HG03280 (cell line): ENCODE measurements at regions not wholly inside any gene's neighbourhood (a gene's known extent, or its start where the extent isn't known, plus 50 kb on each side); places are given as distances from the start of the nearest gene placed in this dataset.

Experiments used
- ATAC-seq: cut with Tn5 transposase; IDR thresholded peaks from one replicate; pipeline ENCODE4 v1.9.1; 2021; ENCODE audit warnings: mild to moderate bottlenecking, moderate library complexity; ENCODE audit not compliant: unreplicated experiment

DNA sequence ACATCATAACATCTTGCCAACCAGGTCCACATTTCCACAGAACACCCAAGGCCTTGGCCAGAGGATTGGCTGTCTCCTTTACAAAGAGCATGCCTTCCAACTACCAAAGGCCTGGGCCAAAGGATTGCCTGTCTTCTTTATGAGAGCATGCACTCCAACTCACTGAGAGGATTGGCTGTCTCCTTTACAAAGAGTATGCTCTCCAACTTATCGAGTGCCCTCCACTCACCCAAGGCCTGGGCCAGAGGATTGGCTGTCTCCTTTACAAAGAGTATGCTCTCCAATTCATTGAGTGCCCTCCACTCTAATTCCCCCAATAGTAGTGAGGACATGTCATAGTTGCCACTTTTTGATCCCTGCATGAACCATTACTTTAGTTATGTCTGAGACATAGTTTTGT, 79.9 kb upstream of the TAS2R1 start:
- ATAC-seq, result no peak

DNA sequence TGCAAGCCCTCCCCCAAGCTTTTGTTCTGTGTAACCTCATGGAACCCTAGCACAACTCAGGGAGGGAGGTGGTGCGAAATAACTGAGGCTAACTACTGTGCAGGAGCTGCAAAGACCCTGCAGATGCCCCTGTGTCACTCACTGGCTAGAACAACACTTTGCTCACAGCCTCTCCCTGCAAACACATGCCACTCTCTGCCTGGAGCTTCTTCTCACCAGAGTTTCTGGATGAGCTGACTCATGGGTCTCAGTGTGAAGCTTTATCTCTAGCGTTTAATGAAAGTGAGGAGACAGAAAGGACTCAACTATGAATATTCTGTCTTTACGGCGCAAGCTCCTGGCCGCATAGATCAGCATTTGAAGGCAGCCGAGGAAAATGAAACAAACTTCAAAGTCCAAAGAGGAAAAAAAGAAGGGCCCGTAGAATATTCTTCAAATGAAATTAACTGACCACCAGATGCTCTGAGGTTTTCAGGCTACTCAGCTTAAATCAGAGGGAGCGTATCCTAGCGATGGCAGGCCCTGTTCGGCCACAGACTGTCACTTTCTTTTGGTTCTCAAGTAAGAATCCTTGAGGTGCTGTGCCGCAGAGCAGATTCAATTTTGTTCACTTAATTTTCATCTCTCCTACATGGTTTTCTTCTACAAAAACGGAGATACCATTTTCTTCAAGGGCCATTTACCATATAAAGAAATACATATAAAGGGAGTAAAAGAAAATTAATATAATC, 77.7 kb upstream of the TAS2R1 start:
- no peak for ATAC-seq

DNA sequence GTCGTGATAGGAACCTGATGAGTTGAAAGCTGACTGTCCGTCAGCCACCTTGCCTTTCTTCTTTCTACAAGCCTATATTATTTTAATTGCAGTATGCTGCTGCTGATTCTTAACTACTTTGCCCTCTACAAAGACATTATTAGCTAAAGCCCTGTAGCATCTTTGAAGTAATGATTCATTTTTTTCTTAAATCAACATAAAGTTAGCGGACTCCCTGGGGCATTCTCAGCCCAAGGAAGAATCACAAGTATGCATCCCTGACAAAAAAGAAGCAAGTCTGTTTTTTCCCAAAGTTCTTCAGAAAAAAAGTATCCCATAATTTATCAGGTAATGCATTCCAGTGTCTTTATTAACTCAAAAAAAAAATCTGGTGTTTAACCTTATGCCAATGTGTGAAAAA, 69.5 kb upstream of the TAS2R1 start:
- ATAC-seq, result no peak

DNA sequence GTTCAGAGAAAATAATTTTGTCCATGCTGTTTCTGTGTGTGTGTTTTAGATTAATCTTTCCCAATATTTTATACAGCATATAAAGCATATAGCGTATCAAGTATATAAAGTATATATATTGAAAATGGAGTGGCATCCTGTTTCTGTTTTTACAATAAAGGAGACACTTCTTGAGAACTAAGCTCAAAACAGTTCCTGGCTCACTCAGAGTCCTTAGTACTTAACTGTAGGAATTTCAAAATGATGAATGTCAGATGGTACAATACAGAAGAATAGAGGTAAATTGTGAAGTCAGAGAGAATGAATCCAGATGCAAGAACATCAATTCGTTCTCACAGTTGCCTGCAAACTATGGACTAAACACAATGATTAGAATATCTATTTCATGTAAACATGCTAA, 68.7 kb upstream of the TAS2R1 start:
- no peak for ATAC-seq

DNA sequence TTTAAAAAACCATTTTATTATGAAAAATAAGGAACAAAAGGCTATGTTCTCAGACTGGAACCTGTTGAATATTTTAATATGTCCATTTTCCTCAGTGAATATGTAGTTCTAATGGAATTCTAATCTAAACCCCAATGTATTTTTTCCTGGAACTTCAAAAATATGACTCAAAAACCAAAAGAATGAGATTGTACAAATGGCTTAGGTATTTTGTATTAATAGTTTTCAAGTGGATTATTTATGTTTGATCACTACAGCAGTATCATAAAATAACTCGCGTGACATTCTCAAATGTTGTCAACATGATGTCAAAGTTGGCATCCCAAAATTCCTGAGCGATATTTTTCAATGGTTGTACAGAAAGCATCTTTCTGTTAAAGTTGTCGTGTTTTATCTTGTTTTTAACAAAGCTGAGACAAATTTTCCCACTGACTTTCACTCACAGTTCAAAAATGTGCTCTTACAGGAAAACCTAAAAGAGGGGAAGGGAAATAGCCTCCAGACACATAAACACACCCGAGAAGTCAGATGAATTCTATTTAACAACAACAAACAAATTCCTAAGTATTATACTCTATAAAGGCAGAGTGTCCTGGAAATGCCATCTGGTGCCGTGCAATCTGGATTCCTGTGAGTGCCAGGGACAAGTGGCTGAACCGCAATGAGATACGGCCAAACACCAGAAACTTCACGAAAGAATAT, 68.1 kb upstream of the TAS2R1 start:
- no peak for ATAC-seq

DNA sequence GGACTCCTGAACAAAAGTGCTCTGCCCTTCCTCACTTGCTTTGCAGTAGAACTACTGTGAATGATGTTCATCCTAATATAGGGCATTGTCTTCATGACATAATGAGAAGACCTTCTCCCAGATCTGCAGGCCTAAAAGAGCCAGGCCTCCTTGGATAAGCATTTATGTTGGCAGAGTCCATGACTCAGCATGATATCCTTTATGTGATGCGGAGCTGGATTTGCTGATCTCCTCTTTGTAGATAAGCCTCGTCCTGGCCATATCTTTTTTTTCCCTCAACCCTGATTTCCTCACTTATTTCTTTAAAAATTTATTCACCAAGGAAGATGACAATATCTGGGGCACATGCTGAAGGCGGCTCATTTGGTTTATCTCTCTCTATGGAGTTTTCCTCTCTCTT, 62.4 kb upstream of the TAS2R1 start:
- no peak for ATAC-seq

DNA sequence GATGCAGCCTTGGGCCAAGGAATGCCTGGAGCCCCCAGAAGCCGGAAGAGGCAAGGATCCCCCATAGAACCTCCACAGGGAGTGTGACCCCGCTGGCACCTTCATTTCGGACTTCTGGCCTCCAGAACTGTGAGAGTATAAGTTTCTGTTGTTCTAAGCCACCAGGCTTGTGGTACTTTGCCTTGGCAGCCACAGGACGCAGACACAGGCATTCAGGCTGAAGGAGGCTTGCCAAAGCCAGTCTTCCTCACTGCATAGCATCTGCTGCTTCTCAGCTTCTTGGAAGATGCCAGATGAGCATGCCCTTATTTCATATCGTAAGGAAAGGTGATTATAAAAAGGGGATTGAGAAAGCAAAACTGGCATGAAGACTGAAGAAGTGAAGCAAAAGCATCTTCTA, 61.1 kb upstream of the TAS2R1 start:
- ATAC-seq, result no peak

DNA sequence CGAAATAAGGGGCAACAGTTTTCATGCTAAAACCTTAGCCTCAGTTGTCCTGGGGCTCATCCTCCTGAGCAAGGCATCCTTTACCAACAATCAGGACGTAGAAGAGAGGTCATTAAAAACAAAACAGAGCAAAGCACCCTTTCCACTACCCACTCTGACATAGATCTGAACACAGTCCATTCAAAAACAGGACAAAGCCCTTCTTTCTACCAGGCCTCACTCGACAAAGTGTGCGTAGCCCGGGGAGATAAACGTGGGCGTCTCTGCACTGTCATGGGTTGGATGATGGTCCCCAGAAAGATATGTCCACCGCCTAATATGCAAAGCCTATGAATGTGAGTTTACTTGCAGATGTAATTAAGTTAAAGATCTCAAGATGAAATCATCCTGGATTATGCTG, 60.6 kb upstream of the TAS2R1 start:
- ATAC-seq, result no peak

DNA sequence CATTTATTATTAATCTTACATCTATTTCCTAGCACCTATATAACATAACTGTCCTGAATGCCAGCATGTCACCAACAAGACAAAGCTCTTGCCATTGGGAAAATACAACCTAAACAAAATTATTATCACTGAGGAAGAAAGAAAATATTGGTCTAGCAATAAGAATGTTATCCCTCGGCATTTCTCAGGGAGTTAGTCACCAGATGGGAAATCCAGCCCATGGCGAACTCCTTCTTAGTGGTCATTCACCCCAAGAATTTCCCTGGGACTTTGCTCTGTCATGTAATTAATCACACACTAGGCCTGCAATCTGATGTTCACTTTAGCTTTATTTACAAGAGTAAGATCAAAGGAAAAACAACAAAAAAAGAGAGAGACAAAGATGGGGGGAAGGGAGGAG, 56.1 kb upstream of the TAS2R1 start:
- ATAC-seq, result no peak

DNA sequence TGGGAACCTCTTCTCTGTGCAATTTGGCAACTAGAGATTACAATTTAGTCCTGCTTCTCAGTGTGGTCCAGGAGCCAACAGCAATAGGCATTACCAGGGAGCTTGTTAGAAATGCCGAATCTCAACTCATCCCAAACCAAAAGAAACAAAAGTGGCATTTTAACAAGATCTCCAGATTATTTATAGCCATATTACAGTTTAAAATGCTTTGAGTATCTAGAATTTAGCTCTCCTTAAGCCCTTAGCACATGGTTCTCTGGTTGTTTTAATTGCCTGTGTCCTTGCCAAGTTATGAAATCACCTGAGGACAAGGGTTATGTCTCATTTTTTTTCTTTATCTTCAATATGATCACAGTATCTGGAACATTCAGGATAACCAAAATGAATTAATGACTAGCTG, 51.6 kb upstream of the TAS2R1 start:
- no peak for ATAC-seq
